GM23248 (cell line): ENCODE measurements at regions not wholly inside any gene's neighbourhood (a gene's known extent, or its start where the extent isn't known, plus 50 kb on each side); places are given as distances from the start of the nearest gene placed in this dataset.

ENCODE experiments used
- DNase-seq: peaks from one replicate; pipeline ENCODE4 v3.0.0-alpha.2; 2015
- H2AFZ ChIP-seq: fragments of 200-600 bp; sonication (generic); 2 replicates; pipeline ENCODE4 v1.6.1; 2016; ENCODE audit warnings: antibody characterized with exemption
- H3F3A ChIP-seq: fragments of 200-600 bp; sonication (generic); 2 replicates; pipeline ENCODE4 v1.6.1; 2016; ENCODE audit warnings: mild to moderate bottlenecking, antibody characterized with exemption, mixed run types; ENCODE audit not compliant: insufficient read depth
- H3K27ac ChIP-seq: fragments of 200-600 bp; sonication (generic); 2 replicates; pipeline ENCODE4 v1.5.1; 2016; ENCODE audit warnings: mild to moderate bottlenecking
- H3K27me3 ChIP-seq: fragments of 200-600 bp; sonication (generic); replicated peaks from 2 replicates; pipeline ENCODE4 v1.6.1; 2016; ENCODE audit warnings: mild to moderate bottlenecking; ENCODE audit not compliant: insufficient read depth
- H3K36me3 ChIP-seq: fragments of 200-600 bp; sonication (generic); 2 replicates; pipeline ENCODE4 v1.6.1; 2016; ENCODE audit warnings: low read depth, mild to moderate bottlenecking
- H3K4me1 ChIP-seq: fragments of 200-600 bp; sonication (generic); 2 replicates; pipeline ENCODE4 v1.6.1; 2016; ENCODE audit warnings: mild to moderate bottlenecking; ENCODE audit not compliant: insufficient read depth
- H3K4me2 ChIP-seq: fragments of 200-600 bp; sonication (generic); one replicate; pipeline ENCODE4 v1.6.1; 2016; ENCODE audit warnings: mild to moderate bottlenecking; ENCODE audit not compliant: unreplicated experiment
- H3K4me3 ChIP-seq: fragments of 200-600 bp; sonication (generic); 2 replicates; pipeline ENCODE4 v1.5.1; 2016; ENCODE audit warnings: mild to moderate bottlenecking
- H3K79me2 ChIP-seq: fragments of 200-600 bp; sonication (generic); 2 replicates; pipeline ENCODE4 v1.6.1; 2016; ENCODE audit warnings: mild to moderate bottlenecking; ENCODE audit not compliant: insufficient read depth
- H3K9ac ChIP-seq: fragments of 200-600 bp; sonication (generic); 2 replicates; pipeline ENCODE4 v1.6.1; 2016; ENCODE audit warnings: mild to moderate bottlenecking
- H3K9me2 ChIP-seq: fragments of 200-600 bp; sonication (generic); 2 replicates; pipeline ENCODE4 v1.6.1; 2016; ENCODE audit warnings: mixed run types, mild to moderate bottlenecking, moderate library complexity; ENCODE audit not compliant: insufficient read depth
- H3K9me3 ChIP-seq: fragments of 200-600 bp; sonication (generic); one replicate; pipeline ENCODE4 v1.6.1; 2017; ENCODE audit warnings: low read depth
- H4K20me1 ChIP-seq: fragments of 200-600 bp; sonication (generic); 2 replicates; pipeline ENCODE4 v1.6.0; 2016; ENCODE audit not compliant: insufficient read depth
- EZH2 ChIP-seq: fragments of 200-600 bp; sonication (generic); IDR thresholded peaks from 2 replicates; pipeline ENCODE4 v1.6.1; 2018; ENCODE audit warnings: antibody characterized with exemption, mild to moderate bottlenecking; ENCODE audit not compliant: insufficient read depth, poor library complexity, severe bottlenecking
- EZH2phosphoT487 ChIP-seq: fragments of 200-600 bp; sonication (generic); IDR thresholded peaks from 2 replicates; pipeline ENCODE4 v1.6.1; 2018; ENCODE audit warnings: antibody characterized with exemption, moderate library complexity, mild to moderate bottlenecking, low read depth; ENCODE audit not compliant: insufficient read depth
- WGBS, 2 experiments: methylation state at CpG; one replicate each; pipeline ENCODE4 v1.1.6; 2015 to 2017; ENCODE audit warnings: low lambda C conversion rate in 2 of 2, low coverage in 1 of 2; ENCODE audit errors: missing lambda C conversion rate in 2 of 2; 5-methylcytosine and 5-hydroxymethylcytosine counted together
- in situ Hi-C: fragments of 300-500 bp; cut with MboI; formaldehyde crosslinking; loops from 2 replicates; pipeline ENCODE4 v1.15.0; 2020

GRCh38 chr1:218778257-218779126 is 395.2 kb upstream of the LYPLAL1 start:
- Histone ChIP-seq H3K4me1 (no peaks in the 10 kb centered on the region), H3K27me3 (no peaks in the 10 kb centered on the region), H3K4me2 (no peak overlapping the region), H4K20me1 (no peaks in the 10 kb centered on the region), H2AFZ (no peak overlapping the region), H3K9me2 (no peaks in the 10 kb centered on the region), H3K9ac (no peak overlapping the region), H3K27ac (no peak overlapping the region), H3K4me3 (no peak overlapping the region), H3F3A (no peaks in the 10 kb centered on the region), H3K36me3 (no peaks in the 10 kb centered on the region), H3K9me3 (no peaks in the 10 kb centered on the region), H3K79me2 (no peaks in the 10 kb centered on the region)
- DNase-seq, result no peak
- TF ChIP-seq EZH2phosphoT487 (no peak), EZH2 (no peak)
- WGBS, 2 experiments, result 84 to 90% methylated on average over 4 of the region's 4 CpGs
- in situ Hi-C loops, result no loop called here

- TF ChIP-seq EZH2phosphoT487 (no peak), EZH2 (no peak)
- Histone ChIP-seq H3K27me3 (no peaks in the 10 kb centered on the region), H3K79me2 (no peaks in the 10 kb centered on the region), H3K9me2 (no peaks in the 10 kb centered on the region), H2AFZ (no peak overlapping the region), H3K27ac (no peak overlapping the region), H3K4me3 (no peak overlapping the region), H3K36me3 (no peaks in the 10 kb centered on the region), H3K4me1 (no peaks in the 10 kb centered on the region), H3F3A (no peaks in the 10 kb centered on the region), H3K9ac (no peak overlapping the region), H3K9me3 (no peaks in the 10 kb centered on the region), H4K20me1 (no peaks in the 10 kb centered on the region), H3K4me2 (no peak overlapping the region)
- DNase-seq, result peak; percentile 35
- 84 to 85% methylated on average over 4 of the region's 4 CpGs for WGBS, 2 experiments
- in situ Hi-C loops, result no loop called here
These were observed 394.2 kb upstream of the LYPLAL1 start for GRCh38 chr1:218779341-218780100.

GRCh38 chr1:218783131-218783530 is 390.5 kb upstream of the LYPLAL1 start:
- H3K4me1 ChIP-seq, result peaks cover 3% of the 10 kb centered on the region
- no peaks in the 10 kb centered on the region for H3K27me3 ChIP-seq
- no peaks in the 10 kb centered on the region for H4K20me1 ChIP-seq
- H3K36me3 ChIP-seq, result no peaks in the 10 kb centered on the region
- no peaks in the 10 kb centered on the region for H3F3A ChIP-seq
- H3K4me3 ChIP-seq, result no peak overlapping the region
- H3K27ac ChIP-seq, result no peak overlapping the region
- H3K9ac ChIP-seq, result no peak overlapping the region
- TF ChIP-seq EZH2 (no peak), EZH2phosphoT487 (no peak)
- no peaks in the 10 kb centered on the region for H3K9me2 ChIP-seq
- no peak overlapping the region for H2AFZ ChIP-seq
- no peaks in the 10 kb centered on the region for H3K9me3 ChIP-seq
- H3K79me2 ChIP-seq, result no peaks in the 10 kb centered on the region
- no peak for DNase-seq
- H3K4me2 ChIP-seq, result no peak overlapping the region
- in situ Hi-C loops, result no loop called here
- WGBS, 2 experiments, result 90 to 98% methylated on average over 3 of the region's 3 CpGs

GRCh38 chr1:218783916-218784315 is 389.8 kb upstream of the LYPLAL1 start:
- no peak overlapping the region for H2AFZ ChIP-seq
- no peak for TF ChIP-seq EZH2phosphoT487
- no peaks in the 10 kb centered on the region for H3K9me2 ChIP-seq
- H3K4me1 ChIP-seq, result peaks cover 3% of the 10 kb centered on the region
- 93 to 96% methylated on average over 3 of the region's 3 CpGs for whole genome bisulfite sequencing, 2 experiments
- DNase-seq, result no peak
- no peak overlapping the region for H3K9ac ChIP-seq
- in situ Hi-C loops, result no loop called here
- H3F3A ChIP-seq, result no peaks in the 10 kb centered on the region
- H3K4me3 ChIP-seq, result no peak overlapping the region
- H3K4me2 ChIP-seq, result no peak overlapping the region
- no peaks in the 10 kb centered on the region for H3K9me3 ChIP-seq
- no peaks in the 10 kb centered on the region for H3K79me2 ChIP-seq
- H4K20me1 ChIP-seq, result no peaks in the 10 kb centered on the region
- H3K27me3 ChIP-seq, result no peaks in the 10 kb centered on the region
- no peak overlapping the region for H3K27ac ChIP-seq
- no peaks in the 10 kb centered on the region for H3K36me3 ChIP-seq
